ENCODE measurements at regions not wholly inside any gene's neighbourhood (a gene's known extent, or its start where the extent isn't known, plus 50 kb on each side); places are given as distances from the start of the nearest gene placed in this dataset.

DNA sequence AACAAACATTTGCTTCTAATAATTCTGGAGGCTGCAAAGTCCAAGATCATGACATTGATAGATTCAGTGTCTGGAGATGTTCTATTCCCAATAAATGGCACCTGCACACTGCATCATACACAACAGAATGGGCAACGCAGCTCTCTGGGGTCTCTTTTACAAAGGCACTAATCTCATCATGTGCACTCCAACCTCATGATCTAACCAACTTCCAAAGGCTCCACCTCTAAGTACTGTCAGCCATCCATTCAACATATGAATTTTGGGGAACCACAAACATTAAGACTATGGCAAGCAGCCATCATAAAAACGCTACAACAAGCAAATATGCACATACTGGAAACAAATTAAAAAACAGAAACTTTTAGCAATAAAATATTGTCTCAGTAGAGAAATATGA, 121.1 kb downstream of the CYLC2 start (continued):
- TF ChIP-seq, protein P1, sequence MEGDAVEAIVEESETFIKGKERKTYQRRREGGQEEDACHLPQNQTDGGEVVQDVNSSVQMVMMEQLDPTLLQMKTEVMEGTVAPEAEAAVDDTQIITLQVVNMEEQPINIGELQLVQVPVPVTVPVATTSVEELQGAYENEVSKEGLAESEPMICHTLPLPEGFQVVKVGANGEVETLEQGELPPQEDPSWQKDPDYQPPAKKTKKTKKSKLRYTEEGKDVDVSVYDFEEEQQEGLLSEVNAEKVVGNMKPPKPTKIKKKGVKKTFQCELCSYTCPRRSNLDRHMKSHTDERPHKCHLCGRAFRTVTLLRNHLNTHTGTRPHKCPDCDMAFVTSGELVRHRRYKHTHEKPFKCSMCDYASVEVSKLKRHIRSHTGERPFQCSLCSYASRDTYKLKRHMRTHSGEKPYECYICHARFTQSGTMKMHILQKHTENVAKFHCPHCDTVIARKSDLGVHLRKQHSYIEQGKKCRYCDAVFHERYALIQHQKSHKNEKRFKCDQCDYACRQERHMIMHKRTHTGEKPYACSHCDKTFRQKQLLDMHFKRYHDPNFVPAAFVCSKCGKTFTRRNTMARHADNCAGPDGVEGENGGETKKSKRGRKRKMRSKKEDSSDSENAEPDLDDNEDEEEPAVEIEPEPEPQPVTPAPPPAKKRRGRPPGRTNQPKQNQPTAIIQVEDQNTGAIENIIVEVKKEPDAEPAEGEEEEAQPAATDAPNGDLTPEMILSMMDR (conservative IDR thresholded peaks at IDR 0.05; ENCODE audit: low read depth in 2 of 2), result no peak
- TF ChIP-seq ZNF114 (CRISPR knock-in tag; IDR thresholded peaks at IDR 0.05), result no peak
- TF ChIP-seq, protein P2, sequence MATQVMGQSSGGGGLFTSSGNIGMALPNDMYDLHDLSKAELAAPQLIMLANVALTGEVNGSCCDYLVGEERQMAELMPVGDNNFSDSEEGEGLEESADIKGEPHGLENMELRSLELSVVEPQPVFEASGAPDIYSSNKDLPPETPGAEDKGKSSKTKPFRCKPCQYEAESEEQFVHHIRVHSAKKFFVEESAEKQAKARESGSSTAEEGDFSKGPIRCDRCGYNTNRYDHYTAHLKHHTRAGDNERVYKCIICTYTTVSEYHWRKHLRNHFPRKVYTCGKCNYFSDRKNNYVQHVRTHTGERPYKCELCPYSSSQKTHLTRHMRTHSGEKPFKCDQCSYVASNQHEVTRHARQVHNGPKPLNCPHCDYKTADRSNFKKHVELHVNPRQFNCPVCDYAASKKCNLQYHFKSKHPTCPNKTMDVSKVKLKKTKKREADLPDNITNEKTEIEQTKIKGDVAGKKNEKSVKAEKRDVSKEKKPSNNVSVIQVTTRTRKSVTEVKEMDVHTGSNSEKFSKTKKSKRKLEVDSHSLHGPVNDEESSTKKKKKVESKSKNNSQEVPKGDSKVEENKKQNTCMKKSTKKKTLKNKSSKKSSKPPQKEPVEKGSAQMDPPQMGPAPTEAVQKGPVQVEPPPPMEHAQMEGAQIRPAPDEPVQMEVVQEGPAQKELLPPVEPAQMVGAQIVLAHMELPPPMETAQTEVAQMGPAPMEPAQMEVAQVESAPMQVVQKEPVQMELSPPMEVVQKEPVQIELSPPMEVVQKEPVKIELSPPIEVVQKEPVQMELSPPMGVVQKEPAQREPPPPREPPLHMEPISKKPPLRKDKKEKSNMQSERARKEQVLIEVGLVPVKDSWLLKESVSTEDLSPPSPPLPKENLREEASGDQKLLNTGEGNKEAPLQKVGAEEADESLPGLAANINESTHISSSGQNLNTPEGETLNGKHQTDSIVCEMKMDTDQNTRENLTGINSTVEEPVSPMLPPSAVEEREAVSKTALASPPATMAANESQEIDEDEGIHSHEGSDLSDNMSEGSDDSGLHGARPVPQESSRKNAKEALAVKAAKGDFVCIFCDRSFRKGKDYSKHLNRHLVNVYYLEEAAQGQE (IDR thresholded peaks at IDR 0.05; ENCODE audit: unreplicated experiment), result no peak
- TF ChIP-seq, protein P3, sequence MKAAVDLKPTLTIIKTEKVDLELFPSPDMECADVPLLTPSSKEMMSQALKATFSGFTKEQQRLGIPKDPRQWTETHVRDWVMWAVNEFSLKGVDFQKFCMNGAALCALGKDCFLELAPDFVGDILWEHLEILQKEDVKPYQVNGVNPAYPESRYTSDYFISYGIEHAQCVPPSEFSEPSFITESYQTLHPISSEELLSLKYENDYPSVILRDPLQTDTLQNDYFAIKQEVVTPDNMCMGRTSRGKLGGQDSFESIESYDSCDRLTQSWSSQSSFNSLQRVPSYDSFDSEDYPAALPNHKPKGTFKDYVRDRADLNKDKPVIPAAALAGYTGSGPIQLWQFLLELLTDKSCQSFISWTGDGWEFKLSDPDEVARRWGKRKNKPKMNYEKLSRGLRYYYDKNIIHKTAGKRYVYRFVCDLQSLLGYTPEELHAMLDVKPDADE (IDR thresholded peaks at IDR 0.05), result no peak

DNA sequence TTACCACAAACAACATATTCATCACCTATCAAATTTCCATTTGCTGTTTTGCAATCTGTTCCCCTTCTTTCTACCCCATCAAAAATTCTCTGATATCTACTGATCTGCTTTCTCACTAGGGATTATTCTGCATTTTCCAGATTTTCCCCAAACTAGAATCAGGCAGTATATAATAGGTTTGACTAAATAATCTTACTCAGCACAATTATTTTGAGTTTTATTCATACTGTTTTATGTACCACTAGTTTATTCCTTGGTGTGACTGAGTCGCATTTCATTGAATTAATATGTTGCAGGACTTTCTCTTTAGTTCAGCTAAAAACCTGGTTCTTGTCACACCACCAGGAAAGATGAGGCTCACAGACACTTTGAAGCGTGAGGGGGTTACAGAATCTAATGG, 131.4 kb downstream of the CYLC2 start:
- Histone ChIP-seq H3K4me1 (ENCODE audit: insufficient read depth) (no peaks in the 10 kb centered on the region), H3K27me3 (ENCODE audit: insufficient read depth) (no peaks in the 10 kb centered on the region), H3K36me3 (ENCODE audit: insufficient read depth) (peaks cover 16% of the 10 kb centered on the region), H2AFZ (no peak overlapping the region), H3K4me2 (no peak overlapping the region), H3F3A (replicated peaks; ENCODE audit: low read depth) (no peaks in the 10 kb centered on the region), H3K27ac (ENCODE audit: low read depth) (no peak overlapping the region), H3K4me3 (no peak overlapping the region), H3K79me2 (replicated peaks; ENCODE audit: insufficient read depth) (no peaks in the 10 kb centered on the region), H3K9me2 (ENCODE audit: insufficient read depth) (no peaks in the 10 kb centered on the region), H4K20me1 (replicated peaks; ENCODE audit: insufficient read depth) (no peaks in the 10 kb centered on the region)
- Mint-ChIP-seq H3K36me3 (ENCODE audit: low read depth) (peaks cover 20% of the 10 kb centered on the region), H3K4me3 (no peak overlapping the region), H3K27ac (no peak overlapping the region), H3K27me3 (ENCODE audit: insufficient read depth, low read depth, poor library complexity) (no peaks in the 10 kb centered on the region), H3K4me1 (no peaks in the 10 kb centered on the region), H3K9me3 (peaks cover 97% of the 10 kb centered on the region)
- no peak for ATAC-seq
- DNase-seq (ENCODE audit: low spot score), result no peak
- TF ChIP-seq NANOG (IDR thresholded peaks at IDR 0.05; ENCODE audit: borderline replicate concordance), result no peak
- no peak for TF ChIP-seq EZH2 (IDR thresholded peaks at IDR 0.05; ENCODE audit: low read depth, unreplicated experiment)
- TF ChIP-seq, protein P3 (IDR thresholded peaks at IDR 0.05), result no peak
- TF ChIP-seq, protein P4, sequence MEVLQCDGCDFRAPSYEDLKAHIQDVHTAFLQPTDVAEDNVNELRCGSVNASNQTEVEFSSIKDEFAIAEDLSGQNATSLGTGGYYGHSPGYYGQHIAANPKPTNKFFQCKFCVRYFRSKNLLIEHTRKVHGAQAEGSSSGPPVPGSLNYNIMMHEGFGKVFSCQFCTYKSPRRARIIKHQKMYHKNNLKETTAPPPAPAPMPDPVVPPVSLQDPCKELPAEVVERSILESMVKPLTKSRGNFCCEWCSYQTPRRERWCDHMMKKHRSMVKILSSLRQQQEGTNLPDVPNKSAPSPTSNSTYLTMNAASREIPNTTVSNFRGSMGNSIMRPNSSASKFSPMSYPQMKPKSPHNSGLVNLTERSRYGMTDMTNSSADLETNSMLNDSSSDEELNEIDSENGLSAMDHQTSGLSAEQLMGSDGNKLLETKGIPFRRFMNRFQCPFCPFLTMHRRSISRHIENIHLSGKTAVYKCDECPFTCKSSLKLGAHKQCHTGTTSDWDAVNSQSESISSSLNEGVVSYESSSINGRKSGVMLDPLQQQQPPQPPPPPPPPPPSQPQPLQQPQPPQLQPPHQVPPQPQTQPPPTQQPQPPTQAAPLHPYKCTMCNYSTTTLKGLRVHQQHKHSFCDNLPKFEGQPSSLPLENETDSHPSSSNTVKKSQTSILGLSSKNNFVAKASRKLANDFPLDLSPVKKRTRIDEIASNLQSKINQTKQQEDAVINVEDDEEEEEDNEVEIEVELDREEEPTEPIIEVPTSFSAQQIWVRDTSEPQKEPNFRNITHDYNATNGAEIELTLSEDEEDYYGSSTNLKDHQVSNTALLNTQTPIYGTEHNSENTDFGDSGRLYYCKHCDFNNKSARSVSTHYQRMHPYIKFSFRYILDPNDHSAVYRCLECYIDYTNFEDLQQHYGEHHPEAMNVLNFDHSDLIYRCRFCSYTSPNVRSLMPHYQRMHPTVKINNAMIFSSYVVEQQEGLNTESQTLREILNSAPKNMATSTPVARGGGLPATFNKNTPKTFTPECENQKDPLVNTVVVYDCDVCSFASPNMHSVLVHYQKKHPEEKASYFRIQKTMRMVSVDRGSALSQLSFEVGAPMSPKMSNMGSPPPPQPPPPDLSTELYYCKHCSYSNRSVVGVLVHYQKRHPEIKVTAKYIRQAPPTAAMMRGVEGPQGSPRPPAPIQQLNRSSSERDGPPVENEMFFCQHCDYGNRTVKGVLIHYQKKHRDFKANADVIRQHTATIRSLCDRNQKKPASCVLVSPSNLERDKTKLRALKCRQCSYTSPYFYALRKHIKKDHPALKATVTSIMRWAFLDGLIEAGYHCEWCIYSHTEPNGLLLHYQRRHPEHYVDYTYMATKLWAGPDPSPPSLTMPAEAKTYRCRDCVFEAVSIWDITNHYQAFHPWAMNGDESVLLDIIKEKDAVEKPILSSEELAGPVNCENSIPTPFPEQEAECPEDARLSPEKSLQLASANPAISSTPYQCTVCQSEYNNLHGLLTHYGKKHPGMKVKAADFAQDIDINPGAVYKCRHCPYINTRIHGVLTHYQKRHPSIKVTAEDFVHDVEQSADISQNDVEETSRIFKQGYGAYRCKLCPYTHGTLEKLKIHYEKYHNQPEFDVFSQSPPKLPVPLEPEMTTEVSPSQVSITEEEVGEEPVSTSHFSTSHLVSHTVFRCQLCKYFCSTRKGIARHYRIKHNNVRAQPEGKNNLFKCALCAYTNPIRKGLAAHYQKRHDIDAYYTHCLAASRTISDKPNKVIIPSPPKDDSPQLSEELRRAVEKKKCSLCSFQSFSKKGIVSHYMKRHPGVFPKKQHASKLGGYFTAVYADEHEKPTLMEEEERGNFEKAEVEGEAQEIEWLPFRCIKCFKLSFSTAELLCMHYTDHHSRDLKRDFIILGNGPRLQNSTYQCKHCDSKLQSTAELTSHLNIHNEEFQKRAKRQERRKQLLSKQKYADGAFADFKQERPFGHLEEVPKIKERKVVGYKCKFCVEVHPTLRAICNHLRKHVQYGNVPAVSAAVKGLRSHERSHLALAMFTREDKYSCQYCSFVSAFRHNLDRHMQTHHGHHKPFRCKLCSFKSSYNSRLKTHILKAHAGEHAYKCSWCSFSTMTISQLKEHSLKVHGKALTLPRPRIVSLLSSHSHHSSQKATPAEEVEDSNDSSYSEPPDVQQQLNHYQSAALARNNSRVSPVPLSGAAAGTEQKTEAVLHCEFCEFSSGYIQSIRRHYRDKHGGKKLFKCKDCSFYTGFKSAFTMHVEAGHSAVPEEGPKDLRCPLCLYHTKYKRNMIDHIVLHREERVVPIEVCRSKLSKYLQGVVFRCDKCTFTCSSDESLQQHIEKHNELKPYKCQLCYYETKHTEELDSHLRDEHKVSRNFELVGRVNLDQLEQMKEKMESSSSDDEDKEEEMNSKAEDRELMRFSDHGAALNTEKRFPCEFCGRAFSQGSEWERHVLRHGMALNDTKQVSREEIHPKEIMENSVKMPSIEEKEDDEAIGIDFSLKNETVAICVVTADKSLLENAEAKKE (CRISPR knock-in tag; IDR thresholded peaks at IDR 0.05), result no peak
